ENCODE measurements at regions not wholly inside any gene's neighbourhood (a gene's known extent, or its start where the extent isn't known, plus 50 kb on each side); places are given as distances from the start of the nearest gene placed in this dataset.

GRCh38 chr9:89791754-89792153, 186.9 kb downstream of the GADD45G start:
- ChIA-PET POLR2A (no interaction called here), CTCF (no interaction called here)
- intact Hi-C loops (cut with micrococcal nuclease): no loop called here
- no peaks in the 10 kb centered on the region for H3K4me1 Mint-ChIP-seq (ENCODE audit: low read depth)
- H3K27me3 Mint-ChIP-seq: no peaks in the 10 kb centered on the region
- H3K36me3 Mint-ChIP-seq (ENCODE audit: low read depth): no peaks in the 10 kb centered on the region
- no peak overlapping the region for H3K27ac Mint-ChIP-seq
- DNase-seq: no peak
- no peak for TF ChIP-seq CTCF (IDR thresholded peaks at IDR 0.05)
- ATAC-seq: no peak
- H3K9me3 Mint-ChIP-seq: no peaks in the 10 kb centered on the region
- H3K4me3 Mint-ChIP-seq: no peak overlapping the region

- no peak for ATAC-seq
- intact Hi-C loops (cut with micrococcal nuclease): no loop called here
- Mint-ChIP-seq H3K9me3 (no peaks in the 10 kb centered on the region), H3K36me3 (ENCODE audit: low read depth) (no peaks in the 10 kb centered on the region), H3K27ac (no peak overlapping the region), H3K4me1 (ENCODE audit: low read depth) (no peaks in the 10 kb centered on the region), H3K4me3 (no peak overlapping the region), H3K27me3 (no peaks in the 10 kb centered on the region)
- no peak for DNase-seq
- TF ChIP-seq CTCF (IDR thresholded peaks at IDR 0.05): no peak
- ChIA-PET POLR2A (no interaction called here), CTCF (no interaction called here)
Measured at GRCh38 chr9:89792189-89793123, 187.6 kb downstream of the GADD45G start.

- no peaks in the 10 kb centered on the region for H3K27me3 Mint-ChIP-seq
- TF ChIP-seq CTCF (IDR thresholded peaks at IDR 0.05): no peak
- no peaks in the 10 kb centered on the region for H3K9me3 Mint-ChIP-seq
- DNase-seq (no peak), ATAC-seq (no peak)
- intact Hi-C loops (cut with micrococcal nuclease): no loop called here
- no peak overlapping the region for H3K4me3 Mint-ChIP-seq
- no peaks in the 10 kb centered on the region for H3K36me3 Mint-ChIP-seq (ENCODE audit: low read depth)
- CTCF ChIA-PET: no interaction called here
- no peak overlapping the region for H3K27ac Mint-ChIP-seq
- POLR2A ChIA-PET: no interaction called here
- H3K4me1 Mint-ChIP-seq (ENCODE audit: low read depth): no peaks in the 10 kb centered on the region
Measured at GRCh38 chr9:89793124-89793495, 188.3 kb downstream of the GADD45G start.

- Mint-ChIP-seq H3K27me3 (no peaks in the 10 kb centered on the region), H3K4me3 (no peak overlapping the region), H3K9me3 (no peaks in the 10 kb centered on the region), H3K4me1 (ENCODE audit: low read depth) (no peaks in the 10 kb centered on the region), H3K36me3 (ENCODE audit: low read depth) (no peaks in the 10 kb centered on the region), H3K27ac (no peak overlapping the region)
- ATAC-seq (no peak), DNase-seq (no peak)
- ChIA-PET POLR2A (no interaction called here), CTCF (no interaction called here)
- TF ChIP-seq CTCF (IDR thresholded peaks at IDR 0.05): no peak
- intact Hi-C loops (cut with micrococcal nuclease): no loop called here
Measured at GRCh38 chr9:89793551-89793950, 188.7 kb downstream of the GADD45G start.

- intact Hi-C loops (cut with micrococcal nuclease): no loop called here
- Mint-ChIP-seq H3K9me3 (no peaks in the 10 kb centered on the region), H3K27ac (no peak overlapping the region), H3K27me3 (no peaks in the 10 kb centered on the region), H3K4me1 (ENCODE audit: low read depth) (no peaks in the 10 kb centered on the region), H3K4me3 (no peak overlapping the region), H3K36me3 (ENCODE audit: low read depth) (no peaks in the 10 kb centered on the region)
- ATAC-seq (no peak), DNase-seq (no peak)
- TF ChIP-seq CTCF (IDR thresholded peaks at IDR 0.05): no peak
- POLR2A ChIA-PET: no interaction called here
- CTCF ChIA-PET: interaction anchor here (1.3 kb wide), 1 partner anchor 18 kb away, joined by 3 read pairs; no protein-coding TSS in a partner anchor
Measured at GRCh38 chr9:89794918-89795317, 190.1 kb downstream of the GADD45G start.

Measured in activated CD8-positive, alpha-beta T cell treated with anti-CD3 and anti-CD28 coated beads for 36 hours (primary cell).